IMR-90 (cell line): ENCODE measurements at regions not wholly inside any gene's neighbourhood (a gene's known extent, or its start where the extent isn't known, plus 50 kb on each side); places are given as distances from the start of the nearest gene placed in this dataset.

Experiments used
- ATAC-seq: fragments of 200-7000 bp; cut with Tn5 transposase; 2 replicates; pipeline ENCODE4 v1.9.1; 2020; ENCODE audit warnings: low read depth, mild to moderate bottlenecking, moderate library complexity
- BruUV-seq: library from RNA; stranded (reverse); fragments of 400-500 nt; replicated peaks from 2 replicates; lab custom pipeline; 2021; lab: Mats Ljungman, UMichigan
- CTCF ChIA-PET: fragments of 300-600 bp; formaldehyde crosslinking; extraction: SDS; loops from one replicate; lab custom pipeline; 2021; ENCODE audit warnings: antibody characterized with exemption; lab: Yijun Ruan, JAX
- POLR2A ChIA-PET: fragments of 300-600 bp; sonication (Branson Sonifier 250); formaldehyde crosslinking; loops from one replicate; lab custom pipeline; 2022; ENCODE audit warnings: antibody characterized with exemption; ENCODE audit not compliant: unreplicated experiment; lab: Charles Lee
- DNase-seq: peaks from one replicate; pipeline ENCODE4 v3.0.0; 2013
- H2AFZ ChIP-seq: replicated peaks from 2 replicates; pipeline ENCODE3; 2013; ENCODE audit warnings: low read length, mild to moderate bottlenecking; ENCODE audit not compliant: poor library complexity
- H2AK5ac ChIP-seq: 2 replicates; pipeline ENCODE4 v1.6.1; 2013; ENCODE audit warnings: low read depth, low read length, inconsistent platforms
- H2AK9ac ChIP-seq: replicated peaks from 2 replicates; pipeline ENCODE3; 2013; ENCODE audit warnings: mild to moderate bottlenecking, low read depth, low read length, moderate library complexity; ENCODE audit not compliant: poor library complexity
- H2BK120ac ChIP-seq: 2 replicates; pipeline ENCODE4 v1.6.1; 2013; ENCODE audit warnings: low read depth, low read length, inconsistent platforms
- H2BK15ac ChIP-seq: 3 replicates; pipeline ENCODE4 v1.6.1; 2013; ENCODE audit warnings: low read depth, low read length, inconsistent platforms
- H2BK20ac ChIP-seq: 2 replicates; pipeline ENCODE4 v1.6.1; 2013; ENCODE audit warnings: low read depth, mild to moderate bottlenecking, inconsistent platforms, low read length, moderate library complexity
- H2BK5ac ChIP-seq: 2 replicates; pipeline ENCODE4 v1.6.1; 2013; ENCODE audit warnings: mild to moderate bottlenecking, low read depth, low read length, inconsistent platforms; ENCODE audit not compliant: poor library complexity, severe bottlenecking
- H3K14ac ChIP-seq: replicated peaks from 2 replicates; pipeline ENCODE4 v1.6.1; 2013; ENCODE audit warnings: low read depth, low read length, inconsistent platforms
- H3K18ac ChIP-seq: 2 replicates; pipeline ENCODE4 v1.6.1; 2013; ENCODE audit warnings: low read depth, low read length, control low read depth
- H3K23ac ChIP-seq: 2 replicates; pipeline ENCODE4 v1.6.1; 2013; ENCODE audit warnings: low read depth, low read length, inconsistent platforms
- H3K27ac ChIP-seq: 2 replicates; pipeline ENCODE4 v1.5.1; 2013; ENCODE audit warnings: mild to moderate bottlenecking, control low read depth, low read length; ENCODE audit not compliant: insufficient read depth
- H3K27me3 ChIP-seq: 2 replicates; pipeline ENCODE4 v1.6.1; 2013; ENCODE audit warnings: low read length; ENCODE audit not compliant: control insufficient read depth, insufficient read depth
- H3K36me3 ChIP-seq: 2 replicates; pipeline ENCODE4 v1.6.1; 2013; ENCODE audit warnings: low read length, mixed read lengths; ENCODE audit not compliant: control insufficient read depth, insufficient read depth
- H3K4ac ChIP-seq: 2 replicates; pipeline ENCODE4 v1.6.1; 2013; ENCODE audit warnings: low read depth, low read length, inconsistent platforms
- H3K4me1 ChIP-seq: 2 replicates; pipeline ENCODE4 v1.6.1; 2013; ENCODE audit warnings: low read length, mixed read lengths; ENCODE audit not compliant: control insufficient read depth, insufficient read depth
- H3K4me2 ChIP-seq: 2 replicates; pipeline ENCODE4 v1.6.1; 2013; ENCODE audit warnings: low read depth, mild to moderate bottlenecking, control low read depth, low read length, moderate library complexity
- H3K4me3 ChIP-seq: 2 replicates; pipeline ENCODE4 v1.5.1; 2013; ENCODE audit warnings: low read depth, mild to moderate bottlenecking, control low read depth, low read length, moderate library complexity; ENCODE audit not compliant: insufficient read depth
- H3K56ac ChIP-seq: 2 replicates; pipeline ENCODE4 v1.6.1; 2013; ENCODE audit warnings: low read length, inconsistent platforms; ENCODE audit not compliant: insufficient read depth; ENCODE audit errors: extremely low read depth
- H3K79me1 ChIP-seq, 2 experiments: 2 replicates each; pipeline ENCODE4 v1.6.1; 2013; ENCODE audit warnings: low read length in 2 of 2, inconsistent platforms in 1 of 2, low read depth in 1 of 2
- H3K9ac ChIP-seq: 2 replicates; pipeline ENCODE4 v1.6.1; 2013; ENCODE audit warnings: low read depth, low read length, control low read depth
- H3K9me1 ChIP-seq: 2 replicates; pipeline ENCODE4 v1.6.1; 2013; ENCODE audit warnings: low read length, inconsistent platforms; ENCODE audit not compliant: insufficient read depth
- H3K9me3 ChIP-seq: 2 replicates; pipeline ENCODE4 v1.6.1; 2013; ENCODE audit warnings: low read length; ENCODE audit not compliant: control insufficient read depth, insufficient read depth
- H4K20me1 ChIP-seq: 2 replicates; pipeline ENCODE4 v1.6.1; 2013; ENCODE audit warnings: low read length, inconsistent platforms; ENCODE audit not compliant: insufficient read depth
- H4K5ac ChIP-seq: 2 replicates; pipeline ENCODE4 v1.6.1; 2013; ENCODE audit warnings: mild to moderate bottlenecking, low read depth, low read length, control low read depth
- H4K8ac ChIP-seq, 2 experiments: 2 replicates each; pipeline ENCODE4 v1.6.1; 2013; ENCODE audit warnings: low read depth in 2 of 2, low read length in 2 of 2, control low read depth in 1 of 2, inconsistent platforms in 1 of 2
- H4K91ac ChIP-seq: 2 replicates; pipeline ENCODE4 v1.6.1; 2013; ENCODE audit warnings: low read depth, low read length, inconsistent platforms; ENCODE audit not compliant: insufficient read depth
- BHLHE40 ChIP-seq: fragments of 150-350 bp; IDR thresholded peaks from 2 replicates; pipeline ENCODE4 v1.6.1; 2016; ENCODE audit warnings: mild to moderate bottlenecking, low read depth, low read length
- CEBPB ChIP-seq: IDR thresholded peaks from 2 replicates; pipeline ENCODE4 v1.6.1; 2012; ENCODE audit warnings: low read depth, low read length, improper control_type of control experiment
- FOS ChIP-seq: fragments of 150-350 bp; IDR thresholded peaks from 2 replicates; pipeline ENCODE4 v1.6.1; 2016; ENCODE audit warnings: low read depth, low read length
- NFE2L2 ChIP-seq: fragments of 150-350 bp; IDR thresholded peaks from 2 replicates; pipeline ENCODE4 v1.6.1; 2016; ENCODE audit warnings: low read depth, mild to moderate bottlenecking, low read length
- RCOR1 ChIP-seq: IDR thresholded peaks from 2 replicates; pipeline ENCODE4 v1.6.1; 2012; ENCODE audit warnings: mild to moderate bottlenecking, low read length, improper control_type of control experiment; ENCODE audit not compliant: insufficient replicate concordance
- RFX5 ChIP-seq: IDR thresholded peaks from 2 replicates; pipeline ENCODE4 v1.8.0; 2012; ENCODE audit warnings: low read depth, mild to moderate bottlenecking, low read length, moderate library complexity
- WGBS, 2 experiments: methylation state at CpG; one replicate each; pipeline versions ENCODE4 v1.1.5 to v1.1.7; 2013; ENCODE audit warnings: missing lambda C conversion rate in 2 of 2; ENCODE audit not compliant: insufficient read length in 1 of 2; ENCODE audit errors: extremely low coverage in 2 of 2; 5-methylcytosine and 5-hydroxymethylcytosine counted together
- dilution Hi-C: fragments of 300-500 bp; cut with HindIII; formaldehyde crosslinking; loops from one replicate; pipeline ENCODE4 v1.14.3; 2018; ENCODE audit warnings: low sequenced_read_pairs; ENCODE audit not compliant: unreplicated experiment
- in situ Hi-C: fragments of 300-500 bp; cut with MboI; formaldehyde crosslinking; loops from 3 replicates; pipeline ENCODE4 v1.14.3; 2019; ENCODE audit warnings: low sequenced_read_pairs, inconsistent platforms, mixed read lengths
- intact Hi-C: fragments of 100-400 bp; cut with micrococcal nuclease; formaldehyde crosslinking; loops from 2 replicates; pipeline ENCODE4 v1.10.0; 2022

- Histone ChIP-seq H4K91ac (no peak overlapping the region), H4K8ac (no peak overlapping the region), H3K36me3 (no peaks in the 10 kb centered on the region), H3K9me3 (no peaks in the 10 kb centered on the region), H3K4me3 (no peak overlapping the region), H3K9me1 (peaks cover 6% of the 10 kb centered on the region), H3K14ac (no peak overlapping the region; the same call in 1 of the 2 replicates), H3K27ac (no peak overlapping the region), H2BK20ac (peak overlapping the region; percentile 51; the same call in 1 of the 2 replicates), H4K5ac (no peak overlapping the region), H3K56ac (no peak overlapping the region), H2BK15ac (peak overlapping the region; percentile 74; the same call in 1 of the 3 replicates), H3K4ac (no peak overlapping the region; the same call in 1 of the 2 replicates), H3K79me1 (peaks cover 0 to 6% of the 10 kb centered on the region in 2 experiments; a peak in 1 of 4 replicates), H2AK9ac (no peak overlapping the region), H4K20me1 (no peaks in the 10 kb centered on the region), H3K27me3 (no peaks in the 10 kb centered on the region), H3K18ac (no peak overlapping the region), H3K4me2 (no peak overlapping the region), H2AFZ (no peak overlapping the region), H3K9ac (no peak overlapping the region), H3K4me1 (peaks cover 5% of the 10 kb centered on the region; the same call in 1 of the 2 replicates), H2BK120ac (no peak overlapping the region; the same call in 1 of the 2 replicates), H2AK5ac (peak overlapping the region; percentile 29; the same call in 1 of the 2 replicates), H2BK5ac (no peak overlapping the region), H3K23ac (no peak overlapping the region)
- TF ChIP-seq BHLHE40 (no peak), FOS (no peak), CEBPB (no peak), RCOR1 (no peak), NFE2L2 (no peak), RFX5 (no peak)
- BruUV-seq: no TSS peak
- dilution Hi-C loops (no loop called here), intact Hi-C loops (no loop called here), in situ Hi-C loops (no loop called here)
- ATAC-seq (no peak), DNase-seq (no peak)
- WGBS, 2 experiments: no CpG with 5 or more reads among the region's 2 CpGs
- ChIA-PET POLR2A (no interaction called here), CTCF (interaction anchor here (0.9 kb wide), 1 partner anchor 14 kb away, joined by 3 read pairs; no protein-coding TSS in a partner anchor)
Observed at GRCh38 chr5:17039170-17039569, 103.1 kb upstream of the MYO10 start.
